Effector memory CD4-positive, alpha-beta T cell (primary cell): ENCODE measurements at regions not wholly inside any gene's neighbourhood (a gene's known extent, or its start where the extent isn't known, plus 50 kb on each side); places are given as distances from the start of the nearest gene placed in this dataset.
"Not testable (repeated sequence)": the region's sequence is repeated elsewhere in the genome, so short reads cannot be mapped to it uniquely, and the experiment has no call there.

ENCODE experiments used
- DNase-seq, 3 donors: peaks; one replicate each; pipeline ENCODE4 v3.0.0-alpha.2; 2020
- H3K27ac ChIP-seq: 2 replicates; pipeline ENCODE4 v1.7.0; 2013; ENCODE audit warnings: mild to moderate bottlenecking, low read length, moderate library complexity; ENCODE audit not compliant: insufficient read depth, poor library complexity, severe bottlenecking
- H3K27me3 ChIP-seq: replicated peaks from 2 replicates; pipeline ENCODE4 v1.7.0; 2013; ENCODE audit warnings: mild to moderate bottlenecking, low read length; ENCODE audit not compliant: insufficient read depth, control insufficient read depth, poor library complexity, severe bottlenecking
- H3K36me3 ChIP-seq: 2 replicates; pipeline ENCODE4 v1.7.0; 2013; ENCODE audit warnings: mild to moderate bottlenecking, low read length, moderate library complexity; ENCODE audit not compliant: control insufficient read depth, insufficient read depth
- H3K4me1 ChIP-seq: 2 replicates; pipeline ENCODE4 v1.7.0; 2013; ENCODE audit warnings: low read length, mild to moderate bottlenecking; ENCODE audit not compliant: control insufficient read depth, insufficient read depth, poor library complexity, severe bottlenecking
- H3K4me3 ChIP-seq: 2 replicates; pipeline ENCODE4 v1.7.0; 2013; ENCODE audit warnings: low read length, low read depth, mild to moderate bottlenecking; ENCODE audit not compliant: insufficient read depth, poor library complexity, severe bottlenecking
- H3K9me3 ChIP-seq: 2 replicates; pipeline ENCODE4 v1.7.0; 2013; ENCODE audit warnings: mild to moderate bottlenecking, low read length, moderate library complexity; ENCODE audit not compliant: control insufficient read depth

- no peak for DNase-seq
- Histone ChIP-seq H3K36me3 (no peaks in the 10 kb centered on the region), H3K27ac (no peak overlapping the region), H3K27me3 (no peaks in the 10 kb centered on the region), H3K4me1 (no peaks in the 10 kb centered on the region), H3K4me3 (no peak overlapping the region), H3K9me3 (no peaks in the 10 kb centered on the region)
Observed at GRCh38 chr1:157202331-157202730, 64.1 kb upstream of the ETV3 start.

- H3K4me1 ChIP-seq = no peaks in the 10 kb centered on the region
- no peaks in the 10 kb centered on the region for H3K27me3 ChIP-seq
- H3K4me3 ChIP-seq = no peak overlapping the region
- no peak for DNase-seq
- H3K36me3 ChIP-seq = no peaks in the 10 kb centered on the region
- H3K9me3 ChIP-seq = no peaks in the 10 kb centered on the region
- H3K27ac ChIP-seq = no peak overlapping the region
Observed at GRCh38 chr1:157201767-157202166, 63.6 kb upstream of the ETV3 start.

- Histone ChIP-seq H3K9me3 (no peaks in the 10 kb centered on the region), H3K4me1 (no peaks in the 10 kb centered on the region), H3K27me3 (peaks cover 4% of the 10 kb centered on the region), H3K4me3 (no peak overlapping the region), H3K36me3 (no peaks in the 10 kb centered on the region), H3K27ac (no peak overlapping the region)
- DNase-seq = no peak
Observed at GRCh38 chr1:157200451-157200850, 62.3 kb upstream of the ETV3 start.

DNA sequence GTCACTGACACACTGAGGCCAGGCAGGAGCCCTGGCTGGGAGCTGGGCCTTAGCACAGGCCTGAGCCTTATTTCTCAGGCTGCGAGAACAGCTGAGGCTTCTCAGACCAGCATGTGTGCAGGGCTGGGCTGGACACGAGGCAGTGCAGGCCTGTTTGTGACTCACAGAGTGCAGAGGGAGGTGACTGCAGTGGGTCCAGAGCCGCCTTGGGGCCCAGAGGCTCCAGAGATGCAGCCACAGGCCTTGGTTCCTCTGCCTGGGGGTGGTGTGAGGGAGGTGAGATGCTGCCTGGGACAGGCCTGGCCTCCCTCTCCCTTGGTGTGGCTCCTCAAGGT, 61.2 kb upstream of the ETV3 start:
- H3K4me3 ChIP-seq = no peak overlapping the region
- no peaks in the 10 kb centered on the region for H3K9me3 ChIP-seq
- no peaks in the 10 kb centered on the region for H3K36me3 ChIP-seq
- DNase-seq = no peak
- H3K27me3 ChIP-seq = peaks cover 4% of the 10 kb centered on the region
- H3K4me1 ChIP-seq = no peaks in the 10 kb centered on the region
- H3K27ac ChIP-seq = no peak overlapping the region

GRCh38 chr1:157198619-157199420, 60.6 kb upstream of the ETV3 start:
- H3K36me3 ChIP-seq = no peaks in the 10 kb centered on the region
- no peak overlapping the region for H3K27ac ChIP-seq
- H3K27me3 ChIP-seq = peaks cover 4% of the 10 kb centered on the region
- H3K4me3 ChIP-seq = no peak overlapping the region
- H3K9me3 ChIP-seq = no peaks in the 10 kb centered on the region
- no peaks in the 10 kb centered on the region for H3K4me1 ChIP-seq
- no peak for DNase-seq

GRCh38 chr1:157197906-157198435, 59.8 kb upstream of the ETV3 start:
- H3K27ac ChIP-seq = no peak overlapping the region
- peaks cover 4% of the 10 kb centered on the region for H3K27me3 ChIP-seq
- H3K36me3 ChIP-seq = no peaks in the 10 kb centered on the region
- no peak for DNase-seq
- H3K4me1 ChIP-seq = no peaks in the 10 kb centered on the region
- H3K9me3 ChIP-seq = no peaks in the 10 kb centered on the region
- no peak overlapping the region for H3K4me3 ChIP-seq

DNA sequence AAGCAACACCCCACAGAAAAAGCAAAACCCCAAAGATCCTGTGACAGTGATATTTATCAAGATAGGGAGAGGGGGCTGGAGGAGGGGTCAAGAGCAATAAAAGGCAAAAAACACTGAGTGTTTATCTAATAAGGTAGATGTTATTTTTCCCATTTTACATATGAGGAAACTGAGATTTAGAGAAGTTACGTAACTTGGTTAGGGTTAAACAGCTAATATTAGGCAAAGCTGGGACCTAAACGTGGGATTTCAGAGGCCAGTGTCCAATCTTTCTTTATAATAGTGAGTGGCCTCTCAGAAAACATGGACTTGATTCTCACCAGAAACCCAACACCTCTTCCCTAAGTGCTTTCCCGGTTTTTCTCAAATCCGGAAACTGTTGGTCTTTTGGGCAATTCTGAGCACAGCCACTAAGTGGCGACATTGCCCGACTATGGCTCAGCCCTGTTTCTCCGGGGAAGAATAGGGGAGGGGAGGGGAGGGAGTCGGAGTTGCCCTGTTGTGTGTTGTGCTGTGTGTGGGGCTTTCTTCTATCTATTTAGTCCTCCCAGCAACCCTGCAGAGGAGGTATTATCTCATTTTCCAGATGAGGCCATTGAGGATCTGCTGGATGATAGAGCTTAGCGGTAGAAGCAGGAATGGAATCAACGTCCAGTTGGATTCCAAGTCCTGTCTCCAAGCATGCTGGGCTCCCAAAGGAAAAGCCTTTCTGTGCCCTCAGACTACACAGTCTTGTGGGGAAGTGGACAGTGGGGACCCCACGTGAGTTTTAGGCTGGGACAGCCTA, 58.7 kb upstream of the ETV3 start:
- H3K9me3 ChIP-seq = not testable (repeated sequence)

DNA sequence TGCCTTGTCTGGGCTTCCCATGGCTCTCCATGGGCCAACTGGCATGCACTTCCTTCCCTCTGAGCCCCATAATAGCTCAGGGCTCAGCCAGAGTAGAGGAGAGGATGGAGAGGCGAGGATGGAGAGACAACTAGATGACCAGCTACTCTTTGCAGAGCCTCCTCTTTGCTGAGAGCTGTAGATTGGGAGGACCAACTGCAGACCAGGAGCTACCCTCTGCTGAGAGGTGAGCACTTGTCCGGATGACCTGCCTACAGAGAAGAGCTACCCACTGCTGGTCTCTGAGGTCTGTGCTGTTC, 58.0 kb upstream of the ETV3 start:
- Histone ChIP-seq H3K27ac (no peak overlapping the region), H3K27me3 (peaks cover 4% of the 10 kb centered on the region), H3K4me1 (no peaks in the 10 kb centered on the region), H3K4me3 (no peak overlapping the region), H3K36me3 (no peaks in the 10 kb centered on the region), H3K9me3 (no peaks in the 10 kb centered on the region)
- no peak for DNase-seq

More for the DNA sequence above, 58.7 kb upstream of the ETV3 start:
- H3K4me1 ChIP-seq, DNase-seq, H3K36me3 ChIP-seq, H3K27ac ChIP-seq, H3K27me3 ChIP-seq, H3K4me3 ChIP-seq: not testable (repeated sequence)

DNA sequence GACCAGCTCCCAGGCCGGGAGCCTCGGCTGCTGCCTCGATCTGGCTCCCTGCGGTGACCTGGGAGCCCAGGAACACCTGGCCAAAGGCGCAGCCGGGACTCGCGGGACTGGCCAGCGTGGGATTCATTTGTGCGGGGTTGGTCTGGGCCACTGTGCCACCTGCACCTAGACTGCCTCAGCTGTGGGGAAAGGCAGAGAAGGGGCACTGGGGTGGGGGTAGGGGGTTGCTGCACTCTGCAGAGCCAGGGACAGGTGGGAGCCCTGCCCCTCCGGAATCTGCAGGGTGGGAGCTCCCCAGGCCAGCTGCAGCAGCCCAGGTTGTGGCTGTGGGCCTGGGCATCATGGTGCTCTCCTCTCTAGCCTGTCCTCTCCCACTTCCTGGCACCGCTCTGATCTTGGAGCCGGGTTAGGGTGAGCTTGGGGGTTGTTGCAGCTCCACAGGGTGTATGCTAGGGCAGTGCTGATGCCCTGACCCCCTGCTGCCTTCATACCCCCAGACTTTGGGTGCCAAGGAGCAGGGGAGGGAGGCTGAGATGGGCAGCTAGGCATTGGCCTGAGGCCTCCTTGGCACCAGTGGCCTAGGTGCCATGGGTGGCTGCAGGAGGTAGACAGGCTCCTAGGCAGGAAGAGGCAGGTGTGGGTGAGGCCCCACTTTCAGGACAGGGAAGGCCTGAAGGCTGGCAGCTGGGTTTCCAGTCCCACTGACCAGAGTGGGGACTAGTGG, 57.5 kb upstream of the ETV3 start:
- Histone ChIP-seq H3K27me3 (peaks cover 4% of the 10 kb centered on the region), H3K4me1 (no peaks in the 10 kb centered on the region), H3K4me3 (no peak overlapping the region), H3K36me3 (no peaks in the 10 kb centered on the region), H3K9me3 (no peaks in the 10 kb centered on the region), H3K27ac (no peak overlapping the region)
- no peak for DNase-seq
